HepG2 (cell line): ENCODE measurements at regions not wholly inside any gene's neighbourhood (a gene's known extent, or its start where the extent isn't known, plus 50 kb on each side); places are given as distances from the start of the nearest gene placed in this dataset.

Source experiments
- EHMT2 ChIP-seq: fragments of 200-600 bp; sonication (generic); IDR thresholded peaks from 2 replicates; pipeline ENCODE4 v1.7.0; 2017; ENCODE audit warnings: antibody characterized with exemption, low read depth, low read length, borderline replicate concordance
- KLF16 ChIP-seq, 2 experiments: sonication (generic) in 1 of 2; formaldehyde crosslinking in 1 of 2; IDR thresholded peaks; 2 replicates each; pipeline versions ENCODE4 v1.6.1 to v1.8.0; 2016 to 2023; ENCODE audit warnings: missing genetic modification reagents in 2 of 2, missing compliant biosample characterization in 1 of 2
- NFATC3 ChIP-seq: sonication (generic); formaldehyde crosslinking; IDR thresholded peaks from 2 replicates; pipeline ENCODE4 v1.5.1; 2020; ENCODE audit warnings: mild to moderate bottlenecking, missing genetic modification reagents
- TEAD3 ChIP-seq: optimal IDR thresholded peaks from 2 replicates; pipeline ENCODE3; 2016; ENCODE audit warnings: borderline replicate concordance
- ZNF740 ChIP-seq: sonication (generic); formaldehyde crosslinking; IDR thresholded peaks from 2 replicates; pipeline ENCODE4 v1.4.0; 2020; ENCODE audit warnings: missing genetic modification reagents

- TF ChIP-seq KLF16 (CRISPR knock-in tag; IDR thresholded peaks at IDR 0.05) = no peak
- no peak for TF ChIP-seq EHMT2
- TF ChIP-seq NFATC3 (CRISPR knock-in tag) = no peak
- no peak for TF ChIP-seq ZNF740 (CRISPR knock-in tag)
- no peak for TF ChIP-seq TEAD3 (CRISPR knock-in tag)
These were observed 102.5 kb upstream of the ITPRID2 start for GRCh38 chr2:181788897-181789555.
